GM18505 (cell line): ENCODE measurements at regions not wholly inside any gene's neighbourhood (a gene's known extent, or its start where the extent isn't known, plus 50 kb on each side); places are given as distances from the start of the nearest gene placed in this dataset.

Experiments
- ATAC-seq: cut with Tn5 transposase; IDR thresholded peaks from one replicate; pipeline ENCODE4 v1.9.1; 2021; ENCODE audit not compliant: unreplicated experiment
- POLR2A ChIP-seq: IDR thresholded peaks from 4 replicates; pipeline ENCODE4 v1.6.1; 2011; ENCODE audit warnings: borderline replicate concordance; ENCODE audit not compliant: insufficient read depth, insufficient read length; ENCODE audit errors: extremely low read depth

GRCh38 chr2:15787535-15788454 is 152.6 kb upstream of the MYCN start:
- TF ChIP-seq POLR2A: no peak
- no peak for ATAC-seq

DNA sequence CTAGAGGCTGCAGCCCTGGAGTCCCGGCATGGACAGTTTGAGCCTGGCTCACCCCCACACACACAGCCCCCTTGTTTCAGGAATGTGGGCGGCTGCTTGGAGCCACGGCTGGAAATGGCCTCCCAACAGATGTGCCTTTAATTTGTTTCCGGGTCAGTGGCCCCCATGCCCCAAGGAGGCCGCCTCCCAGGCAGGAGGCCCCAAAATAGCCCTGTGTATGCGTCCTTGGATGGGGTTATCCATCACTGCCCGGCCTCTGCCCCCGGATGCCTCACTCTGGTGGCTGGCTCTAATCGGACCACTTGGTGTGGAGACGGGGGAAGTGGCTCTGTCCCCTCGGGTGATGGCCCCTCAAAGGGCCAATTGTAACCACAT is 151.9 kb upstream of the MYCN start:
- ATAC-seq: no peak
- TF ChIP-seq POLR2A: no peak

DNA sequence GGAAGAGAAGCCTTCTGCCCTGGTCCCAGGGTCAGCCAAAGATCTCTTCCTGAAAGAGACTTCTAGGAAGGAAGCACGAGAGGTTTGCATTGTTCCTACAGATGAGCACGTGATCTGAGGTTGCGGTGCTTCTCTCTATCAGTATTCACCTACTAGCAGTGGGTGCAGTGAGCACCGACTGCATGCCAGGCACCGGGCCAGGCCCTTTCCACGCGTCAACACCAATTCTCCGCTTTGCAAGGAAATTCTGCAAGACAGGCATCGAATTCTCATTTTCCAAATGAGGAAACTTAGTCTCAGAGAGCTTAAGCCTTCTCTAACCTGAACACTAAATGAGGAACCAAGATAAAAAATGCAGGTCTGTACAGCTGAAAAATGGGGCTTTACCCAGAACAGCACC is 151.5 kb upstream of the MYCN start:
- TF ChIP-seq POLR2A: no peak
- ATAC-seq: no peak

DNA sequence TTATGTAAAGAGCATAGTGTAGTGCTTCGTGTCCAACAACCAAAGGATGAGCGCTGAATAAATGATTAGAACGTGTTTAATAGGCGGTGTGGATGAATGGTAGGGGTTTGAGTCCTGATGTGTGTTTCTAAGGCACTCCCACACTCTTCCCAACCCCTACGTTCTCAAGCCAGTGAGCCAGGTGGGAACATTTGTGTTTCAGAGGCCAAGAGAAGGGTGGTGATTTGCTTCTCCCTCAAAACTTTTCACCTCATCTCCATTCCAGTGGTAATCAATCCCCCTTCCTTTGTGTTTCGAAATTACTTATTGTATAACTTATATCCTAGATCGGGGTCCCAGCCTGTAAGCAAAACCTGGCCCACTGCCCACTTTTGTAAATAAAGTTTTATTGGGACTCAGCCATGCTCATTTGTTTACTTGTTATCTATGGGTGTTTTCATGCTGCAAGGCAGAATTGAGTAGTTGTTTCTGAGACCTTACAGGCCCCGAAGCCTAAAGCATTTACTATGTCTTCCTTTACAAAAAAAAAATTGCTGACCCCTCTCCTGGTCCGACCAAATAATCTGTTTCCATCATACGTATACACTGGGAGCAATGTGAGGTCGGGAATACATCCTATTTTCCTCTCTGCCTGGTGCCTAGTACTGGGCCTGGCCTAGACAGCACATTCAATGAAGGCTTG is 150.8 kb upstream of the MYCN start:
- TF ChIP-seq POLR2A: no peak
- no peak for ATAC-seq

- TF ChIP-seq POLR2A: no peak
- ATAC-seq: no peak
These were observed 150.0 kb upstream of the MYCN start for GRCh38 chr2:15790326-15790725.

DNA sequence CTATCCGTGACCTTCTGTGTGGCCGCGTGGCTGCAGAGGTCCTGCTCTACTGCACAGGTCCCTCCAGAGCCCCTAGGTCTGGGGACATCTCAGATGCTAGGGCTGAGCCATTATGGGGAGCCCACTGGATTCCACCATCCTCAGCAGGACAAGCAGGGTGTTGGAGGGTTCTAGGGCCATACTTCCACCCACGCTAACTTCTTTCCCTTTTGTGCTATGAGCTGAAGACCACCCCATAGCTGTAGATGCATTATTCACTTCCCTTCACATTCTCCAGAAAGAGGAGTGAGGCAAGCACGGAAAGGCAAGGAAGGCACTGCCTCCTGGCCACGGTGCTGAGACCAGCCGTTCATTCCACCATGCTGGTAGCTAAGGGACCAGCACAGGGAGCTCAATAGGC is 149.5 kb upstream of the MYCN start:
- ATAC-seq: no peak
- no peak for TF ChIP-seq POLR2A

DNA sequence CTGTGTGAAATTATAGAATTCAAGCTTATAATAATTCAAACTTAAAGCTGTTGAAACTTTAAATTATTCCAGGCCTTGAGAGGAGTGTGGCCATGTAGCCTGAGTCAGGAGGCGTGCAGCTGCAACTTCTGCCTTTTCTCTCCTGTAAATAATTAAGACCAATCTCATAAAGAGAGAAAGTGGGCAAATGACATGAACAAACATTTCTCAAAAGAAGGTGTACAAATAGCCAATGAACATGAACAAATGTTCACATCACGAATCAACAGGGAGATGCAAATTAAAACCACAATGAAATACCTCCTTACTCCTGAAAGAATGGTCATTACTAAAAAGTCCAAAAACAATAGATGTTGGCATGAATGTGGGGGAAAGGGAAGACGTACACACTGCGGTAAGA is 149.1 kb upstream of the MYCN start:
- TF ChIP-seq POLR2A: no peak
- ATAC-seq: no peak

DNA sequence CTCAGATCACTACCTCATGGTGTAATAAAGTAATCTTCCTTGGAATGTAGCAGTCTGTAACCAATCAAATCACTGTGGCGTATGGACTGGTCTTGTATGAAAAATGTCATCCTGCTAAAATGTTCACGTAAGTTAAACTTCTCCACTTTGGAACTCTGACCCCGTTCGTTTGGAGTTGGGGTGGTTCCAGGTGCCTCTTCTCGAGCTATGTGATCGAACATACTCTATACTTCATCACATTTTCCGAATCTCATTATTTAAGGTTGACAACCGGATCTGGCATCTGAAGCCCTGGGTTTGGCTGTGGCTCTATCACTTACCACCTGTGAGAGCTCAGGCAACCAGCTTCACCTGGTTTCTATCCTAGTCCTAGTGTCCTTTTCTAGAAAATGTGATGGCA is 148.0 kb upstream of the MYCN start:
- ATAC-seq: no peak
- TF ChIP-seq POLR2A: no peak

DNA sequence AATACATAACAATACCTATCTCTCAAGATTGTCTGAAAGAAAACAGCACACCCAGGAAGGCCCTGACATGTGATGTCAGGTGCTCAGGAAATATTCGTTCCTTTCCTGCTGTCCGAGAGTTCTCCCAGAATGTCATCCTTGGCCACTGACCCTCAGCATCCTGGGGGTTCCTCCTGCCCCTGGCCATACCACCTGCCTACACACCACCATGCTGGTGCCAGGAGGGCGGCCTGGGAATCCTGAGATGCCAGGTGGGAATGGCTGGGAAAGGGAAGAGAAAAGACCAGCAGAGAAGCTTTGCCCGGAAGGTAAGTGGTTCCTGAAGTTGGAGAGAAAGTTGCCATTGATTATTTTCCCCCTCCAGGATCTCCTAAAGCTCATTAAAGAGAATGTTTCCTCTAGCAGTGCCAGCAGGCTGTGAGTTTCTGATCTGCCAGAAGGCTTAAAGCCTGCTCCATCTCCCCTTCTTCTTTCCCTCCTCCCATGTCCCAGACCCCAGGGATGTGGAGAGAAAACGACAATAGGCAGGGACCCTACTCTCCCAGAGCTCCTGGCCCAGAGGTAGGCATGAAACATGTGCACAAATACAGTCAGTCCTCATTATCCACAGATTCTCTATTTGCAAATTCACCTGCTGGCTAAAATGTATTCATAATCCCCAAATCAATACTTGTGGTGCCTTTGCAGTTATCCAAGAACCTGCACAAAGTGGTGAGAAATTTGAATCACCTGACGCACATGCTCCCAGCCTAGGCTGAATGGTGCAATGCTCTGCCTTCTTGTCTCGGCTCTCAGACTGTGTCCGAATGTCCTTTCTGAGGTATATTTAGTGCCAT is 147.1 kb upstream of the MYCN start:
- TF ChIP-seq POLR2A: no peak

GRCh38 chr2:15793978-15794377 is 146.4 kb upstream of the MYCN start:
- no peak for TF ChIP-seq POLR2A
- ATAC-seq: no peak

More for the DNA sequence above, 147.1 kb upstream of the MYCN start:
- ATAC-seq: no peak

- TF ChIP-seq POLR2A: no peak
- ATAC-seq: no peak
These were observed 145.7 kb upstream of the MYCN start for GRCh38 chr2:15794608-15795134.

DNA sequence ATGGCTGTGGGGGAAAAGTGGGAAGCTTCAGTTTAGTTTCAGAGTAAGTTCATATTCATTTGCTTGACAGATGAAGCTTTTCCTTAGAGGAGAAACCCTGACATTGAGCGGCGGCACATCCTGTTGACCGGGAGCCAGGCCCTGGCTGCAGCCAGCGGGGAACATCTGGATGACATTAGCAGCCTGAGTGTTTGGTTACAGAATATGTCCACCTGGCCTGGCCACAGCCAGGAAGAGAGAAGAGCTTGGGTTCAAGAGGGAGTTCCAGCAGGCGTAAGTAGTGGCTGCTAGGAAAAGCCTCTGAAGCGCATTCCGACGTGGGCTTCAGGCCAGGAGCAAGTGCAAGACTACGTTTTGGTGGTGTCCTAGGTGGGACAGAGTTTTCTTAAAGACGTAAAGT is 144.9 kb upstream of the MYCN start:
- no peak for TF ChIP-seq POLR2A
- ATAC-seq: no peak
